KMS-11 (cell line): ENCODE measurements at regions not wholly inside any gene's neighbourhood (a gene's known extent, or its start where the extent isn't known, plus 50 kb on each side); places are given as distances from the start of the nearest gene placed in this dataset.
A peak's percentile ranks its signal among the peaks of the same experiment; 100 is the strongest.
"Not testable (repeated sequence)": the region's sequence is repeated elsewhere in the genome, so short reads cannot be mapped to it uniquely, and the experiment has no call there.

Experiments used
- H2AFZ ChIP-seq: fragments of 200-600 bp; sonication (generic); 2 replicates; pipeline ENCODE4 v1.6.1; 2016; ENCODE audit warnings: antibody characterized with exemption, mixed run types, low read depth
- H3K27ac ChIP-seq: fragments of 200-600 bp; sonication (generic); 2 replicates; pipeline ENCODE4 v1.6.1; 2016; ENCODE audit warnings: mild to moderate bottlenecking, mixed run types
- H3K27me3 ChIP-seq: fragments of 200-600 bp; sonication (generic); 2 replicates; pipeline ENCODE4 v1.6.1; 2017; ENCODE audit warnings: mild to moderate bottlenecking, low read depth, mixed run types, moderate library complexity; ENCODE audit not compliant: insufficient read depth
- H3K36me3 ChIP-seq: fragments of 200-600 bp; sonication (generic); 2 replicates; pipeline ENCODE4 v1.6.1; 2017; ENCODE audit warnings: mild to moderate bottlenecking, mixed run types; ENCODE audit not compliant: insufficient read depth
- H3K4me1 ChIP-seq: fragments of 200-600 bp; sonication (generic); 2 replicates; pipeline ENCODE4 v1.6.1; 2016; ENCODE audit warnings: mild to moderate bottlenecking, low read depth, mixed run types; ENCODE audit not compliant: poor library complexity, severe bottlenecking
- H3K4me2 ChIP-seq: fragments of 200-600 bp; sonication (generic); 2 replicates; pipeline ENCODE4 v1.7.0; 2016; ENCODE audit warnings: mild to moderate bottlenecking, mixed run types
- H3K4me3 ChIP-seq: fragments of 200-600 bp; sonication (generic); IDR thresholded peaks from 2 replicates; pipeline ENCODE4 v1.6.1; 2017; ENCODE audit warnings: low read depth, low read length, mixed read lengths; ENCODE audit not compliant: insufficient read depth
- H3K79me2 ChIP-seq: fragments of 200-600 bp; sonication (generic); 2 replicates; pipeline ENCODE4 v1.6.1; 2016; ENCODE audit warnings: low read depth, mixed run types; ENCODE audit not compliant: insufficient read depth
- H3K9ac ChIP-seq: fragments of 200-600 bp; sonication (generic); 2 replicates; pipeline ENCODE4 v1.6.1; 2016; ENCODE audit warnings: mild to moderate bottlenecking, mixed run types
- H4K20me1 ChIP-seq: fragments of 200-600 bp; sonication (generic); 2 replicates; pipeline ENCODE4 v1.6.1; 2016; ENCODE audit warnings: mild to moderate bottlenecking, mixed run types; ENCODE audit not compliant: insufficient read depth
- TF ChIP-seq, protein P1 (sequence below): fragments of 200-600 bp; sonication (generic); conservative IDR thresholded peaks from 2 replicates; pipeline ENCODE4 v1.6.1; 2017; ENCODE audit warnings: low read depth, mild to moderate bottlenecking, antibody characterized with exemption, low read length, moderate library complexity, mixed read lengths

DNA sequence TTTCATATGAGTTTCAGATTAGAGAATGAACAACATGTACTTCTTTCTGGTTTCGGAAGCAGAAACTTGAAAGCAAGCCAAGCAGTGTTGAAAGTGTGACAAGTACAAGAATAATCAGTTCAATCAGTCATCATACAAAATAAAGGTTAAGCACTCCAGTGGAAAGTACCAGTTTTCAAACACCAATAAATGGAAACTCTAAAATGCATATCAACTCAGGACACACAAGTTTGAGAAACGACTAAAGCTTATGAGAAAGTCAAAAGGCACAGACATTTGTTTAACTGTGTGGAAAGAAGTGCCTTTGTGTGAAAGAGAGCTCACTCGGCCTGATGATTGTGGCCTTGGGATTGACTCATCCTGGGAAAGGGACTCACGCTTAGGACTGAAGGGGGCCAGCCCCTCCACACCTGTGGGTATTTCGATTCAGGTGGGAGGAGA is 60.6 kb upstream of the AKR1C1 start:
- no peaks in the 10 kb centered on the region for H3K27me3 ChIP-seq
- no peaks in the 10 kb centered on the region for H4K20me1 ChIP-seq
- peak overlapping the region; percentile 9; the same call in 1 of the 2 replicates for H3K27ac ChIP-seq
- no peak overlapping the region for H3K4me3 ChIP-seq
- TF ChIP-seq, protein P1, sequence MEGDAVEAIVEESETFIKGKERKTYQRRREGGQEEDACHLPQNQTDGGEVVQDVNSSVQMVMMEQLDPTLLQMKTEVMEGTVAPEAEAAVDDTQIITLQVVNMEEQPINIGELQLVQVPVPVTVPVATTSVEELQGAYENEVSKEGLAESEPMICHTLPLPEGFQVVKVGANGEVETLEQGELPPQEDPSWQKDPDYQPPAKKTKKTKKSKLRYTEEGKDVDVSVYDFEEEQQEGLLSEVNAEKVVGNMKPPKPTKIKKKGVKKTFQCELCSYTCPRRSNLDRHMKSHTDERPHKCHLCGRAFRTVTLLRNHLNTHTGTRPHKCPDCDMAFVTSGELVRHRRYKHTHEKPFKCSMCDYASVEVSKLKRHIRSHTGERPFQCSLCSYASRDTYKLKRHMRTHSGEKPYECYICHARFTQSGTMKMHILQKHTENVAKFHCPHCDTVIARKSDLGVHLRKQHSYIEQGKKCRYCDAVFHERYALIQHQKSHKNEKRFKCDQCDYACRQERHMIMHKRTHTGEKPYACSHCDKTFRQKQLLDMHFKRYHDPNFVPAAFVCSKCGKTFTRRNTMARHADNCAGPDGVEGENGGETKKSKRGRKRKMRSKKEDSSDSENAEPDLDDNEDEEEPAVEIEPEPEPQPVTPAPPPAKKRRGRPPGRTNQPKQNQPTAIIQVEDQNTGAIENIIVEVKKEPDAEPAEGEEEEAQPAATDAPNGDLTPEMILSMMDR: no peak
- no peaks in the 10 kb centered on the region for H3K36me3 ChIP-seq
- H3K9ac ChIP-seq: no peak overlapping the region
- H3K4me2 ChIP-seq: peak overlapping the region; percentile 11; the same call in 1 of the 2 replicates
- peak overlapping the region; percentile 27; the same call in 1 of the 2 replicates for H2AFZ ChIP-seq
- H3K79me2 ChIP-seq: no peaks in the 10 kb centered on the region
- peaks cover 9% of the 10 kb centered on the region for H3K4me1 ChIP-seq

DNA sequence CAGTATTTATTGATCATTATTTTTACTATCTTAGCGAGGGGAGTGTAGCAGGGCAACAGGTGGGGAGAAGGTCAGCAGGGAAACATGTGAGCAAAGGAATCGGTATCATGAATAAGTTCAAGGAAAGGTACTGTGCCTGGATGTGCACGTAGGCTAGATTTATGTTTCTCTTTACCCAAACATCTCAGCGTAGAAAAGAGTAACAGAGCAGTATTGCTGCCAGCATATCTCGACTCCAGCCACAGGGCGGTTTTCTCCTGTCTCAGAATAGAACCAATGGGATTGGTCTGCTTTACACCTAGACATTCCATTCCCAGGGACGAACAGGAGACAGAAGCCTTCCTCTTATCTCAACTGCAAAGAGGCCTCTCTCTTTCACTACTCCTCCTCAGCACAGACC is 60.1 kb upstream of the AKR1C1 start:
- not testable (repeated sequence) for H3K36me3 ChIP-seq, H2AFZ ChIP-seq, H4K20me1 ChIP-seq, H3K4me3 ChIP-seq, H3K9ac ChIP-seq, H3K79me2 ChIP-seq, H3K4me1 ChIP-seq, H3K27me3 ChIP-seq, H3K27ac ChIP-seq
- H3K4me2 ChIP-seq: peak overlapping the region; percentile 11; the same call in 1 of the 2 replicates

DNA sequence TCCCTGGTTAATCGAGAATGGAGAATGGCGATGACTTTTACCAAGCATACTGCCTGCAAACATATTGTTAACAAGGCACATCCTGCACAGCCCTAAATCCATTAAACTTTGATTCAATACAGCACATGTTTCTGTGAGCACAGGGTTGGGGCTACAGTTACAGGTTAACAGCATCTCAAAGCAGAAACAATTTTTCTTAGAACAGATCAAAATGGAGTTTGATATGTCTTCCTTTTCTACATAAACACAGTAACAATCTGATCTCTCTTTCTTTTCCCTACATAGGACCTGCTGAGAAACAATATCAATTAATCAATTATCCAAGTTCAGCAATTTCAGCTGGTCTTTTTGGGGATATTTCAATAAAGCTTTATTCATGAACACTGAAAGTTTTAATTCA is 59.5 kb upstream of the AKR1C1 start:
- H3K27ac ChIP-seq, H3K9ac ChIP-seq, H3K4me1 ChIP-seq: not testable (repeated sequence)

DNA sequence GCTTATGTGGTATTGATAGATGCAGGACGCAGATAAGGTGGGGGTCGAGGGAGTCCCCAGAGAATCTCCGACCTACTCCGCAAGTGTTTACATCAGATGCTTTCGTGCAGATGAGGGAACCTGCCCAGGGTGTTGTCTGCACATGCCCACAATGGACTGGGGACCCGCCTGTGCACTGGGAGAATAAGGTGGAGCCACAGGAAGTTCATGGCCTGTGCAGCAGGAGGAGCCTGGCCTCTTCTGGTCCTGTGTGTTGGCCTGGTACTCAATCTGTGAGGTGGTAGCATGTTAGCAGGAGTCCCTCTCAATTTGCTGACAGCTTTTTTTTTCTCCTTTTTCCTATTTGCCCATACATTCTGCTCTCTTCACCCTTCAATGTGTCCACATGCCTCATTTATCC is 54.1 kb upstream of the AKR1C1 start:
- no peaks in the 10 kb centered on the region for H3K36me3 ChIP-seq
- H3K27ac ChIP-seq: no peak overlapping the region
- H3K4me2 ChIP-seq: no peak overlapping the region
- no peak overlapping the region for H2AFZ ChIP-seq
- H3K79me2 ChIP-seq: no peaks in the 10 kb centered on the region
- no peak overlapping the region for H3K4me3 ChIP-seq
- H4K20me1 ChIP-seq: no peaks in the 10 kb centered on the region
- no peaks in the 10 kb centered on the region for H3K27me3 ChIP-seq
- no peak overlapping the region for H3K9ac ChIP-seq
- TF ChIP-seq, protein P1: no peak
- no peaks in the 10 kb centered on the region for H3K4me1 ChIP-seq

More for the DNA sequence above, 59.5 kb upstream of the AKR1C1 start:
- H4K20me1 ChIP-seq, H3K27me3 ChIP-seq, H2AFZ ChIP-seq, H3K4me2 ChIP-seq, H3K36me3 ChIP-seq, H3K79me2 ChIP-seq, H3K4me3 ChIP-seq: not testable (repeated sequence)
